Mesothelial cell of epicardium (in vitro differentiated cells): ENCODE measurements at regions not wholly inside any gene's neighbourhood (a gene's known extent, or its start where the extent isn't known, plus 50 kb on each side); places are given as distances from the start of the nearest gene placed in this dataset.

Experiments used
- DNase-seq, 2 experiments: peaks; one replicate each; pipeline ENCODE4 v3.0.0; 2021; ENCODE audit warnings: low spot score in 2 of 2; ENCODE audit not compliant: unreplicated experiment in 2 of 2
- H3K27ac Mint-ChIP-seq: 2 replicates; pipeline ENCODE4 v1.8.0; 2021; ENCODE audit warnings: mixed read lengths
- H3K27me3 Mint-ChIP-seq: 2 replicates; pipeline ENCODE4 v1.8.0; 2021; ENCODE audit warnings: low read depth, mixed read lengths
- H3K36me3 Mint-ChIP-seq: 2 replicates; pipeline ENCODE4 v1.8.0; 2021; ENCODE audit warnings: mixed read lengths
- H3K4me1 Mint-ChIP-seq: 2 replicates; pipeline ENCODE4 v1.8.0; 2021; ENCODE audit warnings: mixed read lengths
- H3K4me3 Mint-ChIP-seq: 2 replicates; pipeline ENCODE4 v1.8.0; 2021; ENCODE audit warnings: mild to moderate bottlenecking, moderate library complexity, mixed read lengths
- H3K9me3 Mint-ChIP-seq: 2 replicates; pipeline ENCODE4 v1.8.0; 2021; ENCODE audit warnings: mixed read lengths
- TF ChIP-seq, protein P1 (sequence below): fragments of 200-600 bp; sonication (generic); IDR thresholded peaks from one replicate; pipeline ENCODE4 v1.5.0; 2021; ENCODE audit warnings: antibody characterized with exemption; ENCODE audit not compliant: unreplicated experiment

DNA sequence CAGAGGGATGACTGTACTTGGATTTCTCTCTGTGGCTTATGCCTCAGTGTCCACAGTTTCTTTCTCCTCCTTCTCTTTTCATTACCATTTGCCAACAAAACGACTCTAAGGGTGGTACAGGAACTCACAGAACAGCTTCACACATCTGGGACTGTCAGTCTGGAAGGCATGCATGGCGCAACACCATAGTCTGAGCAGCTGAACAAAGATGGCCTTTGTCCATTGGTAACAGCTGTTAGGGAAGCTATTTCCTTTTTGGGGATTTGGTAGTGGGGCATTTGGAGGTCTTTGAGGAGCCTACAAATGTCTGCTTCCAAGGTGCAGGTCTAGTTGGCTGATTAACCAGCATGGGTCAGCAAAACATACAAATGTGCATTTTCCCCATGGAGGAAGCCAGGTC is 81.4 kb upstream of the PCDH8 start:
- TF ChIP-seq, protein P1, sequence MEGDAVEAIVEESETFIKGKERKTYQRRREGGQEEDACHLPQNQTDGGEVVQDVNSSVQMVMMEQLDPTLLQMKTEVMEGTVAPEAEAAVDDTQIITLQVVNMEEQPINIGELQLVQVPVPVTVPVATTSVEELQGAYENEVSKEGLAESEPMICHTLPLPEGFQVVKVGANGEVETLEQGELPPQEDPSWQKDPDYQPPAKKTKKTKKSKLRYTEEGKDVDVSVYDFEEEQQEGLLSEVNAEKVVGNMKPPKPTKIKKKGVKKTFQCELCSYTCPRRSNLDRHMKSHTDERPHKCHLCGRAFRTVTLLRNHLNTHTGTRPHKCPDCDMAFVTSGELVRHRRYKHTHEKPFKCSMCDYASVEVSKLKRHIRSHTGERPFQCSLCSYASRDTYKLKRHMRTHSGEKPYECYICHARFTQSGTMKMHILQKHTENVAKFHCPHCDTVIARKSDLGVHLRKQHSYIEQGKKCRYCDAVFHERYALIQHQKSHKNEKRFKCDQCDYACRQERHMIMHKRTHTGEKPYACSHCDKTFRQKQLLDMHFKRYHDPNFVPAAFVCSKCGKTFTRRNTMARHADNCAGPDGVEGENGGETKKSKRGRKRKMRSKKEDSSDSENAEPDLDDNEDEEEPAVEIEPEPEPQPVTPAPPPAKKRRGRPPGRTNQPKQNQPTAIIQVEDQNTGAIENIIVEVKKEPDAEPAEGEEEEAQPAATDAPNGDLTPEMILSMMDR: no peak
- Mint-ChIP-seq H3K27ac (no peak overlapping the region), H3K36me3 (no peaks in the 10 kb centered on the region), H3K4me1 (peaks cover 7% of the 10 kb centered on the region), H3K9me3 (no peaks in the 10 kb centered on the region), H3K4me3 (no peak overlapping the region), H3K27me3 (peaks cover 14% of the 10 kb centered on the region)
- DNase-seq: no peak

- DNase-seq: no peak
- Mint-ChIP-seq H3K4me3 (no peak overlapping the region), H3K9me3 (no peaks in the 10 kb centered on the region), H3K27ac (no peak overlapping the region), H3K27me3 (peaks cover 14% of the 10 kb centered on the region), H3K4me1 (peaks cover 12% of the 10 kb centered on the region), H3K36me3 (no peaks in the 10 kb centered on the region)
- TF ChIP-seq, protein P1: no peak
Observed at GRCh38 chr13:52926971-52927370, 78.5 kb upstream of the PCDH8 start.

- Mint-ChIP-seq H3K27ac (no peak overlapping the region), H3K9me3 (no peaks in the 10 kb centered on the region), H3K36me3 (no peaks in the 10 kb centered on the region), H3K4me3 (no peak overlapping the region), H3K27me3 (peaks cover 12% of the 10 kb centered on the region), H3K4me1 (peaks cover 12% of the 10 kb centered on the region)
- TF ChIP-seq, protein P1: no peak
- no peak for DNase-seq
Observed at GRCh38 chr13:52925775-52926285, 77.4 kb upstream of the PCDH8 start.

GRCh38 chr13:52925251-52925650 is 76.8 kb upstream of the PCDH8 start:
- Mint-ChIP-seq H3K27me3 (peaks cover 12% of the 10 kb centered on the region), H3K36me3 (no peaks in the 10 kb centered on the region), H3K4me3 (no peak overlapping the region), H3K27ac (no peak overlapping the region), H3K4me1 (peaks cover 12% of the 10 kb centered on the region), H3K9me3 (no peaks in the 10 kb centered on the region)
- DNase-seq: no peak
- TF ChIP-seq, protein P1: no peak

- Mint-ChIP-seq H3K27ac (no peak overlapping the region), H3K27me3 (peaks cover 12% of the 10 kb centered on the region), H3K9me3 (no peaks in the 10 kb centered on the region), H3K4me3 (no peak overlapping the region), H3K4me1 (peaks cover 12% of the 10 kb centered on the region), H3K36me3 (no peaks in the 10 kb centered on the region)
- TF ChIP-seq, protein P1: no peak
- no peak for DNase-seq
Observed at GRCh38 chr13:52924289-52925148, 76.1 kb upstream of the PCDH8 start.
